GM21367 (cell line): ENCODE measurements at regions not wholly inside any gene's neighbourhood (a gene's known extent, or its start where the extent isn't known, plus 50 kb on each side); places are given as distances from the start of the nearest gene placed in this dataset.

ENCODE experiments used
- ATAC-seq: cut with Tn5 transposase; IDR thresholded peaks from one replicate; pipeline ENCODE4 v1.9.1; 2021; ENCODE audit not compliant: unreplicated experiment

DNA sequence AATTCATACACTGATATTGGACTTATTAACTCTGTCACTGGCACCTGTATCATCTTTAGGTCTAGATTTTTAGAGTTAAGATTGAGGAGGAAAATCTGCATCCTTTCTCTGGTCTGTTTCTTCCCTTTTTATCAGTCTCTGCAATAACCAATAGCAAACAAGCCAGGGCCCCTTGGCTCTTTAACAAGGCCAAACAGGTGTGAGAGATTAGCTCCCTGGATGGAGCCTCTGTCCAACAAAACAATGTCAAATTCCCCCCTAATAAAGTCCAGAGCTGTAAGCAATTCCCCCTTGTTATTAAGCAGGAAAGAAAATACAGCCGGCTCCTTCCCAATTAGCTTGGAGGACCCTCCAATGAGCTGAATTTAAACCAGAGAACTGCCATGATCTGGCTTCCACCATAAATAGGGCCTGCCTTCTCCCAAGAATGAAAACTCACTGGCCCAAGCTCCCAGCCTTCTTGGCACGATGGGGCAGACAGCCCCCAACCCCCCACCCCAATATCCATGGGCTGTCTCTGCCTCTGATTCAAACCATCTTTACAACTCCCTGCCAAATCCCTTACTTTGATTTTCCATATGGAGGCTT is 56.1 kb upstream of the SOX9 start:
- no peak for ATAC-seq

DNA sequence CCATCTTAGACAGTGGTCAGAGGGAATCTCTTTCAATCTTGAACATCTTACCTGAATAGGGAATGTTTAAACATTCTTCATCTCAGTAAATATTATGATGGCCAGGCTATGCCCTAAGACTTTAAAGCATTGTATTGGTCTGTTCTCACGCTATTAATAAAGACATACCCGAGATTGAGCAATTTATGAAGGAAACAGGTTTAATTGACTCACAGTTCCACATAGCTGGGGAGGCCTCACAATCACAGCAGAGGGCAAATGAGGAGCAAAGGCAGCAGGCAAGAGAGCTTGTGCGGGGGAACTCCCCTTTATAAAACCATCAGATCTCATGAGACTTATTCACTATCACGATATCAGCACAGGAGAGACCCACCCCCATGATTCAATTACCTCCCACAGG is 55.3 kb upstream of the SOX9 start:
- ATAC-seq, result no peak

DNA sequence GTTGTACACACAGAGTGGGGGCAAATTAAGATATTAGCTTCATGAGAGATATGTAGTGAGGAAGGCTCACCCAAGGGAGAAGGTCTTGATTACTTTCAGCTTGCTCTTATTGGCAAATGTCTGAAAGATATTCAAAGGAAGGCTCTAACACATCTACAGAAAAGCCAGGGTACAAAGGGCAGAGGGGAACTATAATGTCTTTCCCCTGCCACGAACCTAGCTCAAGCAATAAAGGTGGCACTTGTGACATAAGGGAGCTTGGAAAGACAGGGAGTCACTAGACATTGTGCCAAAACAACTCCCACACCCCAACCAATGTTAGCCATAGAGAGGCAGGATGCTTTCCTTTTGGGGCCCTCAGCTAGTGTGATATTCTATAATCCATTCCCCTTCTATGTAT is 52.2 kb upstream of the SOX9 start:
- ATAC-seq, result no peak

DNA sequence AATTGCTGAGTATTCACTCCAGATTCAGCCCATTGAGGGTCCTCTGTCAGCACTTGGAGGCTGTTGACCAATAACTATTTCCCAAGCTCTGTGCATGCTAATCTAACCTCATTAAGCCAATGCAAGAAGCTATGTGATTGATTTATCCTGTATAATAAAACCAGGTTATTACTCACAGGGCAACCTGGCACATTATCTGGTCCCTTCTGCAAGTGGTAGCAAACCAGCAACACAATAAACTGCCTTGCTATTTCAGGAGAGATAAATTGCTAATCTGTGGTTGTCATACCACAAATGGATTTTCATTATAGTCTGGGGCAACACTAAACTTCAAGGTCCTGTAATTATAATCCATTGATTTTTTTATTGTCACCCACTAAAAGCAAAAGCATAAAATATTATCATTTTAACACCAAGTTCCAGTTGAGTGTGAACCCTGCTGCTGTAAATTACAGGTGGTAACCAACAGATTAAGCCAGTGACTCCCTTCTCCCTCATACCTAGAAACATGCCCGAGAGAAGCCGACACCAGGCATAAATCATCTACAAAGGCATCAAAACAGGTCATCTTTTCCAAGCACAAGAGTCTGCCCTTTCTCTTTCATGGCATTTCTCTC is 51.1 kb upstream of the SOX9 start:
- ATAC-seq, result no peak
